ENCODE measurements at regions not wholly inside any gene's neighbourhood (a gene's known extent, or its start where the extent isn't known, plus 50 kb on each side); places are given as distances from the start of the nearest gene placed in this dataset.

- no peak for TF ChIP-seq CTCF (IDR thresholded peaks at IDR 0.05)
- peak overlapping the region; percentile 79 for H3K27ac Mint-ChIP-seq (ENCODE audit: unreplicated experiment)
- peaks cover 19% of the 10 kb centered on the region for H3K4me1 Mint-ChIP-seq (ENCODE audit: low read depth)
Observed at GRCh38 chr6:19004176-19004575, 617.0 kb downstream of the RNF144B start.

GRCh38 chr6:19009769-19010168 is 622.6 kb downstream of the RNF144B start:
- H3K4me1 Mint-ChIP-seq (ENCODE audit: low read depth) = peaks cover 9% of the 10 kb centered on the region
- no peak overlapping the region for H3K4me3 Mint-ChIP-seq (ENCODE audit: unreplicated experiment)
- H3K9me3 Mint-ChIP-seq (ENCODE audit: low read depth) = no peaks in the 10 kb centered on the region
- no peak for DNase-seq (ENCODE audit: low spot score)
- H3K27me3 Mint-ChIP-seq (ENCODE audit: low read depth) = no peaks in the 10 kb centered on the region
- H3K36me3 Mint-ChIP-seq (ENCODE audit: low read depth) = no peaks in the 10 kb centered on the region
- no peak for TF ChIP-seq CTCF (IDR thresholded peaks at IDR 0.05)
- no peak overlapping the region for H3K27ac Mint-ChIP-seq (ENCODE audit: unreplicated experiment)

More at GRCh38 chr6:19004176-19004575, 617.0 kb downstream of the RNF144B start:
- Mint-ChIP-seq H3K36me3 (ENCODE audit: low read depth) (no peaks in the 10 kb centered on the region), H3K9me3 (ENCODE audit: low read depth) (no peaks in the 10 kb centered on the region), H3K4me3 (ENCODE audit: unreplicated experiment) (no peak overlapping the region), H3K27me3 (ENCODE audit: low read depth) (no peaks in the 10 kb centered on the region)
- DNase-seq (ENCODE audit: low spot score) = no peak

GRCh38 chr6:19013026-19013705 is 626.0 kb downstream of the RNF144B start:
- Mint-ChIP-seq H3K4me3 (ENCODE audit: unreplicated experiment) (no peak overlapping the region), H3K27ac (ENCODE audit: unreplicated experiment) (no peak overlapping the region), H3K9me3 (ENCODE audit: low read depth) (no peaks in the 10 kb centered on the region), H3K36me3 (ENCODE audit: low read depth) (no peaks in the 10 kb centered on the region), H3K27me3 (ENCODE audit: low read depth) (no peaks in the 10 kb centered on the region), H3K4me1 (ENCODE audit: low read depth) (peaks cover 8% of the 10 kb centered on the region)
- no peak for DNase-seq (ENCODE audit: low spot score)
- TF ChIP-seq CTCF (IDR thresholded peaks at IDR 0.05) = no peak

- TF ChIP-seq CTCF (IDR thresholded peaks at IDR 0.05) = peak; percentile 89
- Mint-ChIP-seq H3K4me3 (ENCODE audit: unreplicated experiment) (no peak overlapping the region), H3K36me3 (ENCODE audit: low read depth) (peaks cover 1% of the 10 kb centered on the region), H3K27ac (ENCODE audit: unreplicated experiment) (no peak overlapping the region), H3K27me3 (ENCODE audit: low read depth) (no peaks in the 10 kb centered on the region), H3K9me3 (ENCODE audit: low read depth) (no peaks in the 10 kb centered on the region), H3K4me1 (ENCODE audit: low read depth) (peaks cover 19% of the 10 kb centered on the region)
- DNase-seq (ENCODE audit: low spot score) = no peak
Observed at GRCh38 chr6:19024737-19025136, 637.6 kb downstream of the RNF144B start.

- Mint-ChIP-seq H3K9me3 (ENCODE audit: low read depth) (no peaks in the 10 kb centered on the region), H3K27ac (ENCODE audit: unreplicated experiment) (no peak overlapping the region), H3K36me3 (ENCODE audit: low read depth) (peaks cover 1% of the 10 kb centered on the region), H3K4me1 (ENCODE audit: low read depth) (peaks cover 34% of the 10 kb centered on the region), H3K4me3 (ENCODE audit: unreplicated experiment) (no peak overlapping the region), H3K27me3 (ENCODE audit: low read depth) (no peaks in the 10 kb centered on the region)
- TF ChIP-seq CTCF (IDR thresholded peaks at IDR 0.05) = no peak
- no peak for DNase-seq (ENCODE audit: low spot score)
Observed at GRCh38 chr6:19028201-19028600, 641.1 kb downstream of the RNF144B start.
